ENCODE measurements at regions not wholly inside any gene's neighbourhood (a gene's known extent, or its start where the extent isn't known, plus 50 kb on each side); places are given as distances from the start of the nearest gene placed in this dataset.

- TF ChIP-seq YY1 (IDR thresholded peaks at IDR 0.05; ENCODE audit: insufficient read depth, insufficient read length) (no peak), ZNF274 (IDR thresholded peaks at IDR 0.05; ENCODE audit: low read depth, low read length) (no peak), SUZ12 (IDR thresholded peaks at IDR 0.05; ENCODE audit: extremely low read depth, insufficient read depth, insufficient read length) (no peak)
These were observed 323.7 kb downstream of the TMEM121 start for GRCh38 chr14:105849933-105850626.

Measured in NT2/D1 (cell line).